ENCODE measurements at regions not wholly inside any gene's neighbourhood (a gene's known extent, or its start where the extent isn't known, plus 50 kb on each side); places are given as distances from the start of the nearest gene placed in this dataset.

- ChIA-PET CTCF (interaction anchor here (1.2 to 2.4 kb wide), 2 partner anchors 65 to 560 kb away, joined by 3 to 8 read pairs; no protein-coding TSS in a partner anchor), POLR2A (no interaction called here)
- no peak for DNase-seq (ENCODE audit: low read depth, low spot score)
- Histone ChIP-seq H3K4me3 (ENCODE audit: low read depth, low read length) (peak overlapping the region; percentile 12), H3K27me3 (ENCODE audit: control insufficient read depth, insufficient read depth, low read length) (no peaks in the 10 kb centered on the region), H3K27ac (ENCODE audit: low read depth, low read length) (peak overlapping the region; percentile 98), H3K9me3 (ENCODE audit: control insufficient read depth, insufficient read depth, low read length) (no peaks in the 10 kb centered on the region)
- no peak for TF ChIP-seq CTCF (IDR thresholded peaks at IDR 0.05; ENCODE audit: low read depth, low read length)
Measured at GRCh38 chr2:42924418-42924886, 132.1 kb upstream of the HAAO start.

- Histone ChIP-seq H3K27ac (ENCODE audit: low read depth, low read length) (peak overlapping the region; percentile 98), H3K9me3 (ENCODE audit: control insufficient read depth, insufficient read depth, low read length) (no peaks in the 10 kb centered on the region), H3K27me3 (ENCODE audit: control insufficient read depth, insufficient read depth, low read length) (no peaks in the 10 kb centered on the region), H3K4me3 (ENCODE audit: low read depth, low read length) (no peak overlapping the region)
- ChIA-PET CTCF (interaction anchor here (1.2 to 2.4 kb wide), 2 partner anchors 65 to 561 kb away, joined by 3 to 8 read pairs; no protein-coding TSS in a partner anchor), POLR2A (interaction anchor here (0.6 to 0.8 kb wide), 3 partner anchors 40 to 346 kb away, joined by 3 to 8 read pairs (median 3); partner anchors contain the start of gene ZFP36L2)
- no peak for DNase-seq (ENCODE audit: low read depth, low spot score)
- no peak for TF ChIP-seq CTCF (IDR thresholded peaks at IDR 0.05; ENCODE audit: low read depth, low read length)
Measured at GRCh38 chr2:42923580-42924417, 131.4 kb upstream of the HAAO start.

- H3K27ac ChIP-seq (ENCODE audit: low read depth, low read length): peak overlapping the region; percentile 98
- ChIA-PET CTCF (interaction anchor here (1.2 to 2.4 kb wide), 2 partner anchors 64 to 562 kb away, joined by 3 to 8 read pairs; no protein-coding TSS in a partner anchor), POLR2A (interaction anchor here (0.6 to 0.8 kb wide), 3 partner anchors 299 to 346 kb away, joined by 3 to 4 read pairs (median 3); partner anchors contain the start of gene ZFP36L2)
- DNase-seq (ENCODE audit: low read depth, low spot score): no peak
- no peak overlapping the region for H3K4me3 ChIP-seq (ENCODE audit: low read depth, low read length)
- no peak for TF ChIP-seq CTCF (IDR thresholded peaks at IDR 0.05; ENCODE audit: low read depth, low read length)
- H3K27me3 ChIP-seq (ENCODE audit: control insufficient read depth, insufficient read depth, low read length): no peaks in the 10 kb centered on the region
- H3K9me3 ChIP-seq (ENCODE audit: control insufficient read depth, insufficient read depth, low read length): no peaks in the 10 kb centered on the region
Measured at GRCh38 chr2:42922790-42923579, 130.6 kb upstream of the HAAO start.

- no peaks in the 10 kb centered on the region for H3K27me3 ChIP-seq (ENCODE audit: control insufficient read depth, insufficient read depth, low read length)
- no peak overlapping the region for H3K4me3 ChIP-seq (ENCODE audit: low read depth, low read length)
- H3K27ac ChIP-seq (ENCODE audit: low read depth, low read length): peak overlapping the region; percentile 61
- TF ChIP-seq CTCF (IDR thresholded peaks at IDR 0.05; ENCODE audit: low read depth, low read length): no peak
- H3K9me3 ChIP-seq (ENCODE audit: control insufficient read depth, insufficient read depth, low read length): no peaks in the 10 kb centered on the region
- POLR2A ChIA-PET: interaction anchor here (0.6 kb wide), 1 partner anchor 300 kb away, joined by 4 read pairs; no protein-coding TSS in a partner anchor
- CTCF ChIA-PET: interaction anchor here (2.4 kb wide), 1 partner anchor 63 kb away, joined by 8 read pairs; no protein-coding TSS in a partner anchor
- DNase-seq (ENCODE audit: low read depth, low spot score): no peak
Measured at GRCh38 chr2:42922293-42922692, 129.9 kb upstream of the HAAO start.

All from AG04450 (cell line).